ENCODE measurements at regions not wholly inside any gene's neighbourhood (a gene's known extent, or its start where the extent isn't known, plus 50 kb on each side); places are given as distances from the start of the nearest gene placed in this dataset.

- no peak for DNase-seq
Measured at GRCh38 chr13:107133950-107134349, 566.0 kb upstream of the ARGLU1 start.

- DNase-seq, result no peak
Measured at GRCh38 chr13:107130566-107130965, 562.6 kb upstream of the ARGLU1 start.

- DNase-seq, result no peak
Measured at GRCh38 chr13:107124730-107125129, 556.8 kb upstream of the ARGLU1 start.

GRCh38 chr13:107124129-107124718 lies 556.3 kb upstream of the ARGLU1 start:
- no peak for DNase-seq

- no peak for DNase-seq
Measured at GRCh38 chr13:107121793-107122192, 553.9 kb upstream of the ARGLU1 start.

GRCh38 chr13:107119989-107120881 lies 552.3 kb upstream of the ARGLU1 start:
- no peak for DNase-seq

- DNase-seq, result no peak
Measured at GRCh38 chr13:107118506-107118905, 550.6 kb upstream of the ARGLU1 start.

GRCh38 chr13:107117327-107118012 lies 549.5 kb upstream of the ARGLU1 start:
- no peak for DNase-seq

- no peak for DNase-seq
Measured at GRCh38 chr13:107113387-107113786, 545.5 kb upstream of the ARGLU1 start.

GRCh38 chr13:107111248-107111647 lies 543.3 kb upstream of the ARGLU1 start:
- DNase-seq, result no peak

GRCh38 chr13:107104631-107105030 lies 536.7 kb upstream of the ARGLU1 start:
- DNase-seq, result no peak

- no peak for DNase-seq
Measured at GRCh38 chr13:107102676-107103075, 534.7 kb upstream of the ARGLU1 start.

- DNase-seq, result no peak
Measured at GRCh38 chr13:107099661-107100060, 531.7 kb upstream of the ARGLU1 start.

- DNase-seq, result no peak
Measured at GRCh38 chr13:107097916-107098315, 530.0 kb upstream of the ARGLU1 start.

- DNase-seq, result no peak
Measured at GRCh38 chr13:107095876-107096275, 527.9 kb upstream of the ARGLU1 start.

GRCh38 chr13:107091861-107092260 lies 523.9 kb upstream of the ARGLU1 start:
- no peak for DNase-seq

GRCh38 chr13:107091428-107091827 lies 523.5 kb upstream of the ARGLU1 start:
- no peak for DNase-seq

GRCh38 chr13:107088061-107088460 lies 520.1 kb upstream of the ARGLU1 start:
- DNase-seq, result no peak

- DNase-seq, result no peak
Measured at GRCh38 chr13:107079423-107080049, 511.6 kb upstream of the ARGLU1 start.

GRCh38 chr13:107078229-107078765 lies 510.4 kb upstream of the ARGLU1 start:
- DNase-seq, result no peak

- no peak for DNase-seq
Measured at GRCh38 chr13:107076801-107077200, 508.9 kb upstream of the ARGLU1 start.

GRCh38 chr13:107075576-107075975 lies 507.6 kb upstream of the ARGLU1 start:
- DNase-seq, result no peak

- DNase-seq, result no peak
Measured at GRCh38 chr13:107070792-107071191, 502.9 kb upstream of the ARGLU1 start.

All from stimulated activated CD4-positive, alpha-beta T cell treated with anti-CD3 and anti-CD28 coated beads, Interleukin-4, amount 100 ng/mL, for 24 hours (primary cell).